AG09319 (cell line): ENCODE measurements at regions not wholly inside any gene's neighbourhood (a gene's known extent, or its start where the extent isn't known, plus 50 kb on each side); places are given as distances from the start of the nearest gene placed in this dataset.

Experiments used
- DNase-seq: peaks from one replicate; pipeline ENCODE4 v3.0.0-alpha.2; 2010; ENCODE audit warnings: low read depth; ENCODE audit errors: extremely low read depth
- CTCF ChIP-seq: IDR thresholded peaks from 2 replicates; pipeline ENCODE4 v1.5.1; 2011; ENCODE audit warnings: low read depth, mild to moderate bottlenecking, inconsistent platforms, low read length, moderate library complexity

GRCh38 chr7:156004265-156005201 is 192.3 kb upstream of the SHH start:
- no peak for TF ChIP-seq CTCF
- DNase-seq = no peak

GRCh38 chr7:156003220-156004162 is 191.2 kb upstream of the SHH start:
- DNase-seq = no peak
- TF ChIP-seq CTCF = no peak

GRCh38 chr7:156002362-156003066 is 190.3 kb upstream of the SHH start:
- DNase-seq = no peak

GRCh38 chr7:156001496-156002260 is 189.4 kb upstream of the SHH start:
- no peak for TF ChIP-seq CTCF
- DNase-seq = no peak

More at GRCh38 chr7:156002362-156003066, 190.3 kb upstream of the SHH start:
- TF ChIP-seq CTCF = no peak

- no peak for TF ChIP-seq CTCF
- DNase-seq = no peak
Observed at GRCh38 chr7:156000601-156001396, 188.5 kb upstream of the SHH start.
